ENCODE measurements at regions not wholly inside any gene's neighbourhood (a gene's known extent, or its start where the extent isn't known, plus 50 kb on each side); places are given as distances from the start of the nearest gene placed in this dataset.
A peak's percentile ranks its signal among the peaks of the same experiment; 100 is the strongest.

- no peaks in the 10 kb centered on the region for H4K20me1 ChIP-seq (ENCODE audit: insufficient read depth, low read length)
- no TSS peak for BruUV-seq (replicated peaks)
- intact Hi-C loops (cut with micrococcal nuclease; ENCODE audit: unreplicated experiment), result no loop called here
- H3K4me3 ChIP-seq (ENCODE audit: low read depth, low read length, poor library complexity, severe bottlenecking), result no peak overlapping the region
- CTCF ChIA-PET (ENCODE audit: unreplicated experiment), result no interaction called here
- H3K36me3 ChIP-seq (ENCODE audit: insufficient read depth, low read length), result no peaks in the 10 kb centered on the region
- H3K4me1 ChIP-seq (ENCODE audit: insufficient read depth, low read length, poor library complexity, severe bottlenecking), result no peaks in the 10 kb centered on the region
- DNase-seq (ENCODE audit: low spot score), result peak; percentile 22
- H3K79me2 ChIP-seq (ENCODE audit: insufficient read depth, low read depth, low read length), result no peaks in the 10 kb centered on the region
- TF ChIP-seq EZH2phosphoT487 (IDR thresholded peaks at IDR 0.05; ENCODE audit: borderline replicate concordance, low read depth, low read length), result no peak
- TF ChIP-seq, protein P1, sequence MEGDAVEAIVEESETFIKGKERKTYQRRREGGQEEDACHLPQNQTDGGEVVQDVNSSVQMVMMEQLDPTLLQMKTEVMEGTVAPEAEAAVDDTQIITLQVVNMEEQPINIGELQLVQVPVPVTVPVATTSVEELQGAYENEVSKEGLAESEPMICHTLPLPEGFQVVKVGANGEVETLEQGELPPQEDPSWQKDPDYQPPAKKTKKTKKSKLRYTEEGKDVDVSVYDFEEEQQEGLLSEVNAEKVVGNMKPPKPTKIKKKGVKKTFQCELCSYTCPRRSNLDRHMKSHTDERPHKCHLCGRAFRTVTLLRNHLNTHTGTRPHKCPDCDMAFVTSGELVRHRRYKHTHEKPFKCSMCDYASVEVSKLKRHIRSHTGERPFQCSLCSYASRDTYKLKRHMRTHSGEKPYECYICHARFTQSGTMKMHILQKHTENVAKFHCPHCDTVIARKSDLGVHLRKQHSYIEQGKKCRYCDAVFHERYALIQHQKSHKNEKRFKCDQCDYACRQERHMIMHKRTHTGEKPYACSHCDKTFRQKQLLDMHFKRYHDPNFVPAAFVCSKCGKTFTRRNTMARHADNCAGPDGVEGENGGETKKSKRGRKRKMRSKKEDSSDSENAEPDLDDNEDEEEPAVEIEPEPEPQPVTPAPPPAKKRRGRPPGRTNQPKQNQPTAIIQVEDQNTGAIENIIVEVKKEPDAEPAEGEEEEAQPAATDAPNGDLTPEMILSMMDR (conservative IDR thresholded peaks at IDR 0.05; ENCODE audit: low read length), result peak; percentile 75
- H2AFZ ChIP-seq (ENCODE audit: low read length), result no peak overlapping the region
- no peak overlapping the region for H3K27ac ChIP-seq (ENCODE audit: low read depth, low read length, poor library complexity, severe bottlenecking)
- no peaks in the 10 kb centered on the region for H3K9me2 ChIP-seq (ENCODE audit: insufficient read depth, low read length)
- no peaks in the 10 kb centered on the region for H3K9me3 ChIP-seq (ENCODE audit: low read length)
- no peak overlapping the region for H3K4me2 ChIP-seq (ENCODE audit: low read length)
- POLR2A ChIA-PET, result interaction anchor here (0.7 kb wide), 1 partner anchor 181 kb away, joined by 3 read pairs; no protein-coding TSS in a partner anchor
Measured at GRCh38 chr12:127893895-127894609, 372.9 kb upstream of the TMEM132C start.

DNA sequence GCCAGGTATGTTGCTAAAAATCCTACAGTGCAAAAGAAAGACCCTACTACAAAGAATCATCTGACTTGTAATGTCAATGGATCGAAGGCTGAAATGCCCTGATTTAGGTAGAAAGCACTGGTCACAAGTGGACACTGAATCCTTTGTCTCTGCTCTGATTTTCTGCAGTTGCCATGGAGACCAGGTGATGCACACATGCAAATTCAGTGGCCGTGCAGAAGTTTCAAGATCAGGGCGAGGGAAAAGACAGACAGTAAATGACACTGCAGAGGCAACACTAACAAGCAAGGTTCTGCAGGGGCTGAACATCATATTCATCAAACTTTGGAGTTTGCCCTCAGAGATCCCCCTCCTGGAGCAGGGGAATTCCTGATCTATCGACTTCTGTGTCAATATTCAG is 370.3 kb upstream of the TMEM132C start:
- Histone ChIP-seq H3K4me2 (ENCODE audit: low read length) (no peak overlapping the region), H3K79me2 (ENCODE audit: insufficient read depth, low read depth, low read length) (no peaks in the 10 kb centered on the region), H4K20me1 (ENCODE audit: insufficient read depth, low read length) (no peaks in the 10 kb centered on the region), H3K9me2 (ENCODE audit: insufficient read depth, low read length) (no peaks in the 10 kb centered on the region), H3K4me1 (ENCODE audit: insufficient read depth, low read length, poor library complexity, severe bottlenecking) (no peaks in the 10 kb centered on the region), H3K36me3 (ENCODE audit: insufficient read depth, low read length) (no peaks in the 10 kb centered on the region), H2AFZ (ENCODE audit: low read length) (no peak overlapping the region), H3K4me3 (ENCODE audit: low read depth, low read length, poor library complexity, severe bottlenecking) (no peak overlapping the region), H3K27ac (ENCODE audit: low read depth, low read length, poor library complexity, severe bottlenecking) (no peak overlapping the region), H3K9me3 (ENCODE audit: low read length) (no peaks in the 10 kb centered on the region)
- no peak for DNase-seq (ENCODE audit: low spot score)
- CTCF ChIA-PET (ENCODE audit: unreplicated experiment), result no interaction called here
- BruUV-seq (replicated peaks), result no TSS peak
- POLR2A ChIA-PET, result no interaction called here
- intact Hi-C loops (cut with micrococcal nuclease; ENCODE audit: unreplicated experiment), result no loop called here
- TF ChIP-seq, protein P1 (conservative IDR thresholded peaks at IDR 0.05; ENCODE audit: low read length), result no peak
- no peak for TF ChIP-seq EZH2phosphoT487 (IDR thresholded peaks at IDR 0.05; ENCODE audit: borderline replicate concordance, low read depth, low read length)

GRCh38 chr12:127898616-127899015 is 368.4 kb upstream of the TMEM132C start:
- Histone ChIP-seq H3K27ac (ENCODE audit: low read depth, low read length, poor library complexity, severe bottlenecking) (no peak overlapping the region), H2AFZ (ENCODE audit: low read length) (no peak overlapping the region), H4K20me1 (ENCODE audit: insufficient read depth, low read length) (no peaks in the 10 kb centered on the region), H3K4me1 (ENCODE audit: insufficient read depth, low read length, poor library complexity, severe bottlenecking) (no peaks in the 10 kb centered on the region), H3K4me3 (ENCODE audit: low read depth, low read length, poor library complexity, severe bottlenecking) (no peak overlapping the region), H3K9me2 (ENCODE audit: insufficient read depth, low read length) (no peaks in the 10 kb centered on the region), H3K9me3 (ENCODE audit: low read length) (no peaks in the 10 kb centered on the region), H3K36me3 (ENCODE audit: insufficient read depth, low read length) (no peaks in the 10 kb centered on the region), H3K79me2 (ENCODE audit: insufficient read depth, low read depth, low read length) (no peaks in the 10 kb centered on the region), H3K4me2 (ENCODE audit: low read length) (no peak overlapping the region)
- intact Hi-C loops (cut with micrococcal nuclease; ENCODE audit: unreplicated experiment), result no loop called here
- TF ChIP-seq, protein P1 (conservative IDR thresholded peaks at IDR 0.05; ENCODE audit: low read length), result no peak
- no peak for TF ChIP-seq EZH2phosphoT487 (IDR thresholded peaks at IDR 0.05; ENCODE audit: borderline replicate concordance, low read depth, low read length)
- POLR2A ChIA-PET, result interaction anchor here (0.5 to 0.6 kb wide), 2 partner anchors 23 to 204 kb away, joined by 3 to 4 read pairs; no protein-coding TSS in a partner anchor
- CTCF ChIA-PET (ENCODE audit: unreplicated experiment), result no interaction called here
- no peak for DNase-seq (ENCODE audit: low spot score)
- no TSS peak for BruUV-seq (replicated peaks)
